ENCODE measurements at regions not wholly inside any gene's neighbourhood (a gene's known extent, or its start where the extent isn't known, plus 50 kb on each side); places are given as distances from the start of the nearest gene placed in this dataset.

DNA sequence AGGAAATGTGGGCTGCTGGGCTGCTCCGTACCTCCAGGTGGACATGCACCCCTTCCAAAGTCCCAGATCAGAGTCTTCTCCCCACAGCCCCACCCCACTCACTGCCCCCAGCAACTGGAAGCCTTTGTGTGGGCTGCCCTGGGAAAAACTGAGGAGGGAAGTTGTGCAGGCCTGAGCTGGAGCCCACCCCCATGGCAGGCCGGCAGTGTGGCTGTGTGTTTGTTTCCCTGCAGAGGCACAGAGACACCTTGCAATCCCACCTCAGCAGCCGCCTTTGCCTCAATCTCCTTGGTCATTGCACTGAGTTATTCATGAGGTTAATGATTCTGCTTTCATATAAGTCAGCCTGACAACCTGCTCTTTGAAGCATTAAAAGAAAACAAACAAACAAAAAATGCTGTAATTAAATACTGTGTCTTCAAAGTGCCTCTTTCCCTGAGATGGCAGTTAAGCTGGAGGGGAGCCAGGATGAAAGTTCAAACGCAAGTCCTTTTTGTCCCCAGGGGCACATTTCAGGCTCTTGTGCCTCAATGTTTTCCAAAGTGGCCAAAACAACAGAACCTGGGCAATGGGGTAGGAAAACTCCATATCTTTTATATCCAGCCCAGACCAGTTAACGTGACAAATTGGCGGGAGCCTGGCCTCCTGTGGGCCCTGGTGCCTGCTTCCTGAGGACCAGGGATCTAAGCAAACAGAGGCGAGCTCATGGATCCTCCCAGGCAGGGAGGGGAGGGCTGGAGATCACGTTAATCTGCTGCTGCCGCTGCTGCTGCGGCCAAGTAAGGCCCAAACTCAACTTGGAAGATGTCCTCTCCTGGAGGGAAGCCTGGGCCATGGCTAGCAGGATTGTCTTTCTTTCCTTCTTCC lies 51.9 kb upstream of the TSPAN11 start:
- no peak for DNase-seq

DNA sequence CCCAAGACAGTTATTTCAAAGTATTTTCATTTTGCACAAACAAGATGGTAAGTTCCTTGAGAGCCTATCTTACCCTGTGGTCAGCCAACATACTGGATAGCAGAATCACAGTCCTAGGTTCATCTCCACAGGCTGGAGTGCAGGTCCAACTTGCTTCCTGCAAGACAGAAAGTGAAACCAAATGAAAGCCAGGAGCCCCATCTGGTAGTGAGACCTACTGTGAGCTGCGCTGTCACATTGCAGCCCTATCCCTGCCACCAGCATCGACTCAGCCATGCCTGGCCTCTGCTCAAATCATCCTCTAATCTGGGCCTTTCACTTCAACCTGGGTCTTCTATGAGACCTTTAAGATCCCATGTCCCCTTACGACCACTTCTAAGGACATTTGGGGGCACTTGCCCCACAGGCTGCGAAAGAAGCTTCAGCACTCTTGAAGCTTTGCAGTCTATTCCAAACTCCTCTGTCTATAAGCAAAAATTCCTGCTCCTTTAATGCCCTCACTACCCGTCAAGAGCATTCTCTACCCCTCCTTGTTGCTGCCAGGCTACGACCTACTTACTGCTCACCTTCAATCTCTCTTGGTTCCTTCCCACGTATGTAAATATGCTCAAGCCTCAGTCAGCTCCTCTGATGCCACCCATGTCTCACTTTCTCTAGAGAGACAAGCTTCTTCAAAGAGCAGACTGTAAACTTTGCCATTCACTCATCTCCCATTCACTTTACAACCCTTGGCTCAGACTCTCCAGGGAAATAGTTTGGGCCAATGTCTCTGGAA lies 55.9 kb upstream of the TSPAN11 start:
- DNase-seq: no peak

DNA sequence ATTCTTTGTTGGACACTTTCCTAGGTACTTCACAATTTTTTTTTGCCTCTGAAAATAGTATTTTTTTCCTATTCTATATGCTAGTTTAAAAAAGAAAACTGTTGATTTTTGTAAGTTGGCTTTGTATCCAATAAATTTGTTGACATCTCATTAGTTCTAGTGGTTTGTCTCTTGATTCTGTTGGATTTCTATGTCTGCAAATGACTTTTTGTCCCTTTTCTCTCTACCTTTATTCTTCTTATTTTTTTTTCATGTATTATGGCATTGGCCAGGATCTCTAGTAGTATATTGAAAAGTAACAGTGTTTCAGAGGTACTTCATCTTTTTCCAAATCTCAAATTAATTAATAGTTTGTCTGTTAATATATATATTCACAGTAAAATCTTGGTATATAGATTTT lies 59.1 kb upstream of the TSPAN11 start:
- no peak for DNase-seq

DNA sequence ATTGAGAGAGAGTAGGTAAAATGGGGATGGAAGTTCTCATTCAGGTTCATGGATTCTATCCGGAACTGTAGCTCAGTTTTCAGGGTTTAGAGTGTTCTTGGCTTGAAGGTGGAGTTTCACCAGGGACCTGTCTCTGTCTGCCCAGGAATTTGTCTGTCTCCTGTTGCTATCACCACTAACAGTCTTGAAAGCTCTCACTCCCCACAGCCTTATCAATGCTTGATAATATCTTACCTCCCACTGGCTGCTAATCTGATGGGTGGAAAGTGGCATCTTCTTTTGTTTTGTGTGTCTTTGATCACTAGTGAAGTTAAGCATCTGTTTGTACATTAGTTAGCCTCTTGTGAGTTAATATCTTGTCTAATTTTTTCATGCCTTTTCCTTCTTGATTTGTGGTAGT lies 60.3 kb upstream of the TSPAN11 start:
- no peak for DNase-seq

DNA sequence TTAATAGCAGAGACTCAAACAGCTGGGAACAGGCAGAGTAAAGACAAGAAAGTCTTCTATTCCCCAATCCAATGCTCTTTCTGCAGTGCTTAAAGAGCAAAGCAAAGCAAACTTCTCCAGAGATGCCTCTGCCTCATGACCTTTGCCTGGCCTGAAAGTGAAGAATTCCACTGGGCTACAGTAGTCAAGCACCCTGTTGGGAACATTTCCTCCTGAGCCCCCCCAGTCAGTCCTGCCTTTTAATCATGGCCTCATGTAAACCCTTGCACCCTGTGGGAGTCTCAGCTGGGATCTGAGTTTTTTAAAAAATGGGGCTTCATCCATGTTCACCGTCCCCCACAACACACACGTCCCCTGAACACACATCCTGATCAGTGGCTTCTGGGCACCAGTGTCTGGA lies 62.7 kb upstream of the TSPAN11 start:
- no peak for DNase-seq

DNA sequence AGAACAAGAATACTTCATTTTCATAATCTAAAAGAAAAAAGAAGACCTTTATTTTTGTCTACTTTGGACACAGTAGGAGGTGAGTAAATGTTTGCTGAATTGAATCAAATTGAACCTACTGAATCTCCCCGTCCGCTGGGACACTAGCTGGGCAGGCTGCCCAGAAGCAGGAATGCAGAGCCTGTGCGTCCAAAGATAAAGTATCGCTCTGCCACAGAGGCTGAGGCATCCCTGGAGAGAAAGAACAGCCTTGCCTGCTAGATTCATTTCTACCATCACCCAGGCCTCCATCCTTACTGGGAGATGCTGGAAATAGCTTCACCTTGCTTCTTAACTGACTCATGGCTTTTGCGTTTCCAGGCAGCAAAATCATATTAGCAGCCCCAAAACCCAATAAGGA lies 64.1 kb upstream of the TSPAN11 start:
- DNase-seq: no peak

DNA sequence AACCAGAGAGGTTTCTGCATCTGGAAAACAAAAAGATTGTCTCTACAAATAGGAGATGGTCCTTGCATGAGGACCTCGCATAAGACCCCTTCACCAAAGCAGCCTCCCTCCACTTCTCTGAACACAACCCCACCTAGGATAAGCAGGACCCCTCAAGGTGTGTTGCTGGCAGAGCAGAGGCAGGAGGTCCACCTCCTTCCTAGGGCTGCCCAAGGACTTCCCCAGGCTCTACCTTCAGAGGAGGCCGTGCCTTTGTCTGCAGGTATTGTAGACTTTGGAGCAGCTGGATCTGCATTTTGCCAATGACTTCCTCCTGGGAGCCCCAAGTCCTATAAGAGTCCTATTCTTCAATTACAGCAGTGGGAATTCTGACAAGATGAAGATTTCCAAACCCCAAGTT lies 67.3 kb upstream of the TSPAN11 start:
- no peak for DNase-seq

DNA sequence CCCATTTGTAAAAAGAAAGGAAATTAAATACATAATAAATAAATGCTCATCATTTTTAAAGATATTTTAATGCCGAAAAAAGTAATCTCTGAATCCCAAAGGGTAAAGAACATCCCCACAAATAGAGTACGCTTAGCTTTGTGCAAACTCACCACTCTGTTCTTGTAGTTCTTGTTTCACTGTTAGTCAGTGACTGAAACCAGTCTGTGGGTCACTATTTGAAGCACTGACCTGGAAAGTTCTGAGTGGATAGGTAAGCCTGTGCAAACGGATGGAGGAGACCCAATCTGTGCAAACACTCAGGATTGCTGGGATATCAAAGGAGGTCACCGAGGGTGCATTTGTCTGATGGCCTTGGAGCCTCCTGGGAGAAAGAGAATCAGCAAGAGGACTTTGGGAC lies 68.1 kb upstream of the TSPAN11 start:
- DNase-seq: no peak

DNA sequence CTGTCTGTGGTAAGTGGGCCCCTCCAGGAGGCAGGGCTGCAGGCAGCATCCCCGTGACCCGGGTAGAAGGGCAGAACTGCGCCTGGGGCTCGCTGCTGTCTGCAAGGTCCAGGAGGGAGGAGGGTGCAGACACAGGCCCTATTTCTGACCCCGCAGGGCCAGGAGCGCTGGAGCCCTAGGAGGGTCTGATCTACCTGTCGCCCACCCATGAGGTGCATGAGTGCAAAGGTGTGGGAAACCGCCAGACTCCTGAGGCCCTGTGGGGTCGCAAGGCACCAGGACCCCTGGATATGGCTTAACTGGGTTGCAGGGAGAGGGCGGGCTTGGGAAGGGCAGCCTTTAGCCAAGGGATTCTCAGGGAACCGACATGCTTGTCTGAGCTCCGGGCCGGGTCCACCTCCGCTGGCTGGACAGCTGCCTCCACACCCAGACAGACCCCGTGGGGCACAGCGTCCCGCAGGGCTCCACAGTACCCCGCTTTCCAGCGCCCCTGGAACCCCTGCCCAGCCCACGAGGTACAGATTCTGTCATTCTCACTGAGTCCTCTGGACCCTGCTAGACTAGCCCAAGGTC lies 72.9 kb upstream of the TSPAN11 start:
- no peak for DNase-seq

DNA sequence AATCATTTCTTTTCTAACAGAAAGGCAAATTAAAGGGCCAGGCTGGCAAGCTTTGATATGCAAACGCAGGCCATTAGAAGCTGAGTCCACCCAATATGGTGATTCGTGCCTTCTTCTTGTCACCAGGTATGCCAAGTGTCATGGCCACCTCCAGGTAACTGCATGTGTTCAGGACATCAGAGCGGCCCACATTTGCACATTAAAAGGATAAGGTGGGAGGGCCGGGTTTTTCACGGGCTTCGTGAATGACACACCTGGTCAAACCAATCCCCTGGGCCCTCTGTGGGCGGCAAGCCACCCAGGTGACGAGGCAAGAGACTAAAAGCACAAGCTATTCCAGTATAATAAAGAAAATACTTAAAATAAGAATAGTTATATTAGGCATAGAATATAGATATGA lies 75.9 kb upstream of the TSPAN11 start:
- no peak for DNase-seq

DNA sequence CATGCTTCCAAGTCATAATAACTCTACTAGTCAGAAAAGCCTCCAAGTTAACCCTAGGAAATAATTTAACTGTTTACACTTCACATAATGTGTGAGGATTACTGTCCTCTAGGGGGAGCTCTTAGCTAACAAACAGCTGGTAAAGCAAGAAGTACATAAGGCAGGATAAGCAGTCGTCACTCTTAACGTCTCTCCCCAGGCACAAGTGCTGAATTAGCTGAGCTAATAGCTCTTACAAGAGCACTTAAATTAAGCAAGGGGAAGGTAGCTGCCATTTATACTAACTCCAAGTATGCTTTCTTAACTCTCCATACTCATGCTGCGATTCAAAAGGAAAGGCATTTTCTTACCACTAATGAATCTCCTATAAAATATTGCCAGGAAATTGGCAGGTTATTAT lies 79.3 kb upstream of the TSPAN11 start:
- peak in 2 of 5 experiments; percentile 17 to 80 for DNase-seq

DNA sequence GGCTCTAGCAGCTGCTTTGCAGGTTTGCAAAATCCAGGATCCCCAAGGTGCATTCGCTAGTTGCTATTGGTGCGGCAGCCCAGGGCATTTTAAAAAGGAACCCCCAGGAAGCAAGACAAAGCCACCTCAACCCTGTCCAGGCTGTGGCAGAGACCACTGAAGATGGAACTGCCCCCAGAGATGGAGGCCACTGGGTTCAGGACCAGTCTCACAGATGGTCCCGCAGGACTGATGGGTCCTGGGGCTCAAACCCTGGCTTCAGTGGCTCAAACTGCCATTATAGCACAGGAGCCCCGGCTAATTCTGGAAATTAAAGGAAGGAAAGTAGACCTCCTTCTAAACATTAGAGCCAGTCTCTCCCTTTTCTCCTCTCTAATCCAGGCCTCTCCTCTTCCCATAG lies 79.8 kb upstream of the TSPAN11 start:
- no peak for DNase-seq

DNA sequence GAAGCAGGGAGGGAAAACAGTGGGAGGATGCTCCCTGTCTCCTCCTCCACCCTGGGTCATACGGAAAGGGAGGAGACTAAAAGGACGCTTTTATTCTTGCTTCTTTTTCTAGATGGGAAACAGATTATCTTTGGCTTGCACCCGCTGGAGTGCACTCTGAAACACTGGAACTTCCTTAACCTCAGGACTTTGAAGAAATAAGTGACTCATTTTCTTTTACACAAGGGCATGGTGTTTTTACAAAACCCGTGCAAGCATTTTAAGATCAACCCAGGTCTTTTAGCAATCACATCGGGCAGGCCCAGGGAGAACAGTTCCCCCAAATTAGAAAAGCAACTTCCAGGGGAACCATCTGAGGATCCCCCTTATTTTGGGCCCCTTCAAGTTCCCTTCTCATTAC lies 80.9 kb upstream of the TSPAN11 start:
- no peak for DNase-seq

DNA sequence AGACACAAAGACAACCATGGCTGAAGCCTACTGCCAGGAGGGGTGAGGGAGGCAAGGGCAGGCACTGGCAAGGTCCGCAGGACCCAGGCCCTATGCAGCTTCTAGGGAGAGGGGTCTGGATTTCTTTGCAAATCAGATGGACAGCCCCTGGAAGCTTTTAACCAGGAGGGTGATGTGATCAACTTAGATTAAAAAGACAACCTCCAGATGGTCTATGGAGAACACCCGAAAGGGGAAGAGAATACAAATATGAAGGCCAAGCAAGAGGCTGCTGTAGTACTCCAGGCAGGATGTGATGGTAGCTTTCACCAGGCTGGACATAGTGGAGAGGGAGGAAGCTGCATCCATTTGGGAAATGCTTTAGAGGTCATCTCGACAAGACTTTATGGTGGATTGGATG lies 83.3 kb upstream of the TSPAN11 start:
- DNase-seq: no peak

DNA sequence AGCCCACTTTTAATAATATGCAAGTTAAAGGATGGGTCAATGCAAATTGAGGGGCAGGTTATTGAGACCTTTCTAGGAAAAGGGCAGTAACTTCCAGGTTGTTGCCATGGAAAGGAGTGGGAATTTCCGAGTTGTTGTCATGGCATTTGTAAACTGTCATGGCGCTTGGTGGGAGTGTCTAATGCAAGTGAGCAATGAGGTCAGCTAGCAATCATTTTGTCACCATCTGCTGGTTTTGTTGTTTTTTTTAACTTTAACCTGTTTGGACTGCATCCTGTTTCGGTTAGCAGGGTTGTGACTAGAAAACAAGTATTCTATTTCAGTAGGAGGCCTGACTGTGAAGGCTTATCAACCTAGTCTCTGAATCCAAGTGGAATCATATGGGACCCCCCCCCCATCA lies 85.8 kb upstream of the TSPAN11 start:
- no peak for DNase-seq

DNA sequence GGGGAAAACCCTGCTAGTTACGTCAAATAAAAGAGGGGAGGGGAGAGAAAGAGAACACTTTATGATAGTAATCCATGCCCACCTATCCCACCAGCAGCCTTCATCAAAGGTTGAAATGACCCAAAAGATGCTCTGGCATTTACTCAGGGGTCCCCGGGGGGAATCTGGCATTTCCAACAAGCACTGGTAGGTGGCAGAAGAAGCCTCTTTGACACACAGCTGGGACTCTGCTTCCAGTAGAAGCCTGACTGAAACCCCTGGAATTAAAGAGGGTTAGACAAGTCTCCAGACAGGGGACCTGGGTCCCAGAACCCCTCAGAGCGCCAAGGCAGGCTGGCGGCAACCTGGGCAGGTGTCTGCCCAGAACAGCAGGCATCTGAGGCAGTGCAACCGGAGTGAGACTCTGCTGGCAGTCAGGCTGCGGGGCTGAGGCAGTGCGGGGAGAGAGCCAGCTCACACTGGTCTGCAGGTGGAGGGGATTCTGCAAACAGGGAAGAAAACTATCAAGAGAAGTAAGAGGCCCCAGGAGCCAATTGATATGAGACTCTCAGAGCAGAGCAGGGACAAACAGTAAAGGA lies 85.0 kb upstream of the CAPRIN2 start:
- DNase-seq: no peak

DNA sequence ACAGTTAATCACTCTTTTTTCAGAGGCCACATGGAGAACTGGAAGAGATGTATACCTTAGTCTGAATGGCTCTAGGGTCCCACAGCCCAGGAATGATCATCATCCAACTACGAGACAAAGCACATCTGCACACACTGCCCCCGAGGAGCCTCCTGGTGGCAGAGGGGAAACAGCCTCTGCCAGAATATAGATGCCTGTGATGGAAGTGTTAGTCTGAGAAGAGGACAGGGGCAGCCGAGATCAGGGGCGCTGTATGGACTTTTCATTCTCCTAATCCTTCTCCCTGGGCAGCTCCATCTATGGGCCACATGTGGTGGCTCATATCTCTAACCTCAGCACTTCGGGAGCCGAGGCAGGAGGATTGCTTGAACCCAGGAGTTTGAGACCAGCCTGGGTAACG lies 82.8 kb upstream of the CAPRIN2 start:
- DNase-seq: no peak

DNA sequence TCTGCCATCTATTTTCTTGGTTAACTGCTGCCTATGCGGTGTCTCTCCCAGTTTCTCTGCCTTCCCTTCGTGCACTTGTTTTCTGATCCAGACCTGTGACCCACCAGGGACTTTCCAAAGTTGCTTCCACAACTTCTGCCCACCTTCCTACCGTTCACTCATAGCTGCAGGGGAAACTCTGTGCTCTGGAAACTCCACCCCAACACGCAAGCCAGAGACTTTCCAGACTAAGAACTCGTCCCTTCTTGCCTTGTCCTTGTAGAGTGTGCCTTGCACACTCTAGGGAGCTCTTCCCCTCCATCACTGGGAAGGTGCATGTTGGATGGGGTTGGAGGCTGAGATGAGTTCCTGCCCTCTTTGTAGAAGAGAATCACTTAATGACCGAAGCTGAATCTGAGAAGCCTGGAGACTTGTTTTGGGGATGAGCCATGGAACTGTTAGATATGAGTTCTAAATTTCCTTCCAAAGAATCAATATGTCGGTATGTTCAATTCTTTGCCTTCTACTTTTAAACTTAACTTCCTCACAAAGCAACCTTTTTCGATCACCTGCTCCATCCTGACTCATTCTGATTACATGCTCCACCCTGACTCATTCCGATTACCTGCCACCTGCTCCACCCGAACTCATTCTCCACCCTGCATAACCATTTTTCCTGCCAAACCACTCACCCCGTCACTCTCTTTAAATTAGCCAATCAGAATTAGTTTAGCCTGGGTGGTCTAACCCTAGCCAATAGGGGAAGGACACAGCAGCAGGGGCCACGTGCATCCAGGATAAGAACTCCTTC lies 82.1 kb upstream of the CAPRIN2 start:
- no peak for DNase-seq

DNA sequence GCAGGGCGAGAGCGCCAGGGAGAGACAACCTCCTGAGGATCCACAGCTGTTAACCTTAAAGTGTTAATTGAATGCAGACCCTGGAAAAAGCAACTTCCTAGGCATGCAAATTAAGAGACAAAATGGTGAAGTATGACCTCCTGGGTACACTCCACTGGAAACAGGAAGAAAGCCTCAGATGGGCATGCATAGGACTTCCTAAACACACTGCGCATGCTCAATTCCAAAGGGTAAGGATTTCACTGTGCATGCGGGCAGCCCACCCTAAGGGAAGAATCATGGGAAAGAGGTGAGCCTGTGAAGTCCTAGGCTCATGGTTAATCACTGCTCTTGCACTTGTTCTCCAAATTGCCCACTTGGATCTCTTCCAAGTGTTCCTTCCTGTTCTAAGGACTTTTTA lies 80.5 kb upstream of the CAPRIN2 start:
- DNase-seq: no peak

DNA sequence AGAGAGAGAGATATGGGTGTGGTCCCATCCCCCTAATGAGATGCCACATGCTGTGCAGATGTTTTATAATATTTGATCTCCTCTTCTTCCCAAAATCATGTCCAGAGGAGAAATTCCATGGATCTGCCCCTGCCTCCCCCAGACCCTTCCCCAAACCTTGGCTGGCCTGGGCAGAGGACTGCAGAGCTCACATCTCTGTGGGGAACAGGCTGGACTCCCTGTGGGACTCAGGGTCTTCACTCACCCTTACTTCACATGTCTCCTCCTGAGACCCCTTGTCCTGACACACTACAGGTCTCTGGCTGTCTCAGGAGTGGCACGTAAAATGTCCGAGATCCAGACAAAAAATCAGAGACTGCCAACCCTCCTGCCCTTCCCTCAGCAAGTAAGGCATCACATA lies 76.0 kb upstream of the CAPRIN2 start:
- no peak for DNase-seq

DNA sequence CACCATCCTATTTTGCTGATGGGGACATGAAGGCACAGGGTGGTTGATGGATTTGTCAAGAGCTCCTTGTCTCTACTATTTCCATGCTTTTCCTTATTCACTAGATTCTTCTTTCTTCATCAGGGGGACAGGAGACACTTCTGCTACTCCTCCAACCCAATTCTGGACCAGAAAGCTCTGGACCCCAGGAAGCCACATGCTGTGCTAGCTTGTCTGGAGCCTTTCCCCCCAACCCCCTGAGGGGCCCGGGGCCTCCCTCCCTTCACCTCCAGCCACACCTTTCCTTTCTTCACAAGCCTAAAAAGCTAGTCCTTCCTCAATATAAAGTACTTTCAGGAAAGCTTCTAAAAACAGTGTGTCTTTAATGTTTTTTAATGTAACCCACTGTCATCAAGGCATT lies 75.1 kb upstream of the CAPRIN2 start:
- DNase-seq: no peak

DNA sequence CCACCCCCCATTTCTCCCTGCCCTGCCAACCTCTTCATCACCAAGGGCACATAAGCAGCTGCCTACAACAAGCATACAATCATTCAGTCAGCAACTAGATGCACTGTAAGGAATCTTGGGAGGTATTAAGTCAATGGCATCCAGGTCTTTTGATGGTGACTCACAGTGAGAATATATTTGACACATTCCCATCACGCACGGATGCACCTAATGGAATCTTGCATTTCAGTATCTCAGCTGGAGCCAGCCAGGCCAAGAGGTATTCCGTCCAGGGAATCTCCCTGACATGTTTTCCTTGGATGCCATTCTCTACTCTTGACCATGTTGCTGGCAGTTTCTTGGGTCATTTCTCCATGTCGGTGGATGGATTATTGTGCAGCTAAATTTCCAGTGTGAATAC lies 73.9 kb upstream of the CAPRIN2 start:
- no peak for DNase-seq
